ENCODE measurements at regions not wholly inside any gene's neighbourhood (a gene's known extent, or its start where the extent isn't known, plus 50 kb on each side); places are given as distances from the start of the nearest gene placed in this dataset.

DNA sequence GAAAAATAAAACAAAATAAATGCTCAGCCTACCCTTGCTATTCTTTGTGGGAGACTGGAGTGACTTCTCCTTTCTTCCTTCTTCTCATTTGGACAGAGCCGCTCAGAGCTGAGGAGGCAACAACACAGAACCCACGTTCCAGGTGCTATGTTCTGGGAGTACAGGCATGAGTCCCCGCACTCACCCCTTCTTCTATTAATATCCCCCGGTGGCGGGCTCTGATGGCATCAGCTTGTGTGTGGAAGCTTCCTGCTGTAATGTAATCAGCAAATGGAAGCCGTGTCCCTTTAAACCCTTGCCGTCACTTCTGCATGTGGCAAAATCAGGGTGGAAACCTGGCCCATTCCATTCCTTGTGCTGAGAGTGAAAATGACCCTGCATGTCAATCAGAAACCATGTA is 116.9 kb upstream of the ADARB2 start:
- Histone ChIP-seq H3K4me3 (no peak overlapping the region), H3K27me3 (ENCODE audit: insufficient read depth) (no peaks in the 10 kb centered on the region), H3K4me2 (no peak overlapping the region), H3F3A (replicated peaks; ENCODE audit: low read depth) (no peaks in the 10 kb centered on the region), H3K4me1 (ENCODE audit: insufficient read depth) (no peaks in the 10 kb centered on the region), H3K9me2 (ENCODE audit: insufficient read depth) (no peaks in the 10 kb centered on the region), H3K36me3 (ENCODE audit: insufficient read depth) (no peaks in the 10 kb centered on the region), H3K79me2 (replicated peaks; ENCODE audit: insufficient read depth) (no peaks in the 10 kb centered on the region), H4K20me1 (replicated peaks; ENCODE audit: insufficient read depth) (no peaks in the 10 kb centered on the region), H2AFZ (no peak overlapping the region), H3K27ac (ENCODE audit: low read depth) (no peak overlapping the region)
- Mint-ChIP-seq H3K9me3 (no peaks in the 10 kb centered on the region), H3K4me1 (no peaks in the 10 kb centered on the region), H3K36me3 (ENCODE audit: low read depth) (no peaks in the 10 kb centered on the region), H3K27me3 (ENCODE audit: insufficient read depth, low read depth, poor library complexity) (peaks cover 5% of the 10 kb centered on the region), H3K4me3 (no peak overlapping the region), H3K27ac (no peak overlapping the region)
- ATAC-seq (no peak), DNase-seq (ENCODE audit: low spot score) (no peak)
- TF ChIP-seq ZNF331 (CRISPR knock-in tag; IDR thresholded peaks at IDR 0.05; ENCODE audit: low read depth): no peak
- no peak for TF ChIP-seq POLR2AphosphoS5 (IDR thresholded peaks at IDR 0.05; ENCODE audit: low read depth)
- TF ChIP-seq, protein P1, sequence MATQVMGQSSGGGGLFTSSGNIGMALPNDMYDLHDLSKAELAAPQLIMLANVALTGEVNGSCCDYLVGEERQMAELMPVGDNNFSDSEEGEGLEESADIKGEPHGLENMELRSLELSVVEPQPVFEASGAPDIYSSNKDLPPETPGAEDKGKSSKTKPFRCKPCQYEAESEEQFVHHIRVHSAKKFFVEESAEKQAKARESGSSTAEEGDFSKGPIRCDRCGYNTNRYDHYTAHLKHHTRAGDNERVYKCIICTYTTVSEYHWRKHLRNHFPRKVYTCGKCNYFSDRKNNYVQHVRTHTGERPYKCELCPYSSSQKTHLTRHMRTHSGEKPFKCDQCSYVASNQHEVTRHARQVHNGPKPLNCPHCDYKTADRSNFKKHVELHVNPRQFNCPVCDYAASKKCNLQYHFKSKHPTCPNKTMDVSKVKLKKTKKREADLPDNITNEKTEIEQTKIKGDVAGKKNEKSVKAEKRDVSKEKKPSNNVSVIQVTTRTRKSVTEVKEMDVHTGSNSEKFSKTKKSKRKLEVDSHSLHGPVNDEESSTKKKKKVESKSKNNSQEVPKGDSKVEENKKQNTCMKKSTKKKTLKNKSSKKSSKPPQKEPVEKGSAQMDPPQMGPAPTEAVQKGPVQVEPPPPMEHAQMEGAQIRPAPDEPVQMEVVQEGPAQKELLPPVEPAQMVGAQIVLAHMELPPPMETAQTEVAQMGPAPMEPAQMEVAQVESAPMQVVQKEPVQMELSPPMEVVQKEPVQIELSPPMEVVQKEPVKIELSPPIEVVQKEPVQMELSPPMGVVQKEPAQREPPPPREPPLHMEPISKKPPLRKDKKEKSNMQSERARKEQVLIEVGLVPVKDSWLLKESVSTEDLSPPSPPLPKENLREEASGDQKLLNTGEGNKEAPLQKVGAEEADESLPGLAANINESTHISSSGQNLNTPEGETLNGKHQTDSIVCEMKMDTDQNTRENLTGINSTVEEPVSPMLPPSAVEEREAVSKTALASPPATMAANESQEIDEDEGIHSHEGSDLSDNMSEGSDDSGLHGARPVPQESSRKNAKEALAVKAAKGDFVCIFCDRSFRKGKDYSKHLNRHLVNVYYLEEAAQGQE (IDR thresholded peaks at IDR 0.05; ENCODE audit: unreplicated experiment): no peak

DNA sequence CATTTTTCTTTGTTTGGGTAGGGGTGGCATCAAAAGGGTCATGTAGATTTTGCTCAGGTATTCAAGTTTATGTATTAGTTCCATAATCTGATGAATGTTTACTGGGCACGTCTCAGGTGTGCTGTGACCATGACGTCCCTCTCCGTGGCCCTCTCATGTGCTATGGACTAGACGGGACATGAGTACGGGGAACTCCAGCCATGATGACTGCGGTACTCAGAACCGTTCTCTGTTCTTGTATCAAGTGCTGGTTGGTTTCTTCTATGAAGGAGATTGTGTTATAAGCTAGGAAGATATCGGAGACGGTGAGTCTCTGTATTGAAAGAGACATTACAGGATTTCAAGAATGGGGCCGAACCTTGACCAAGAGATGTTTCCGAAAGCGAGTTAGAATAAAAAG is 116.5 kb upstream of the ADARB2 start:
- no peak overlapping the region for H3K27ac Mint-ChIP-seq
- Histone ChIP-seq H3K27ac (ENCODE audit: low read depth) (no peak overlapping the region), H3K4me1 (ENCODE audit: insufficient read depth) (no peaks in the 10 kb centered on the region), H3K79me2 (replicated peaks; ENCODE audit: insufficient read depth) (no peaks in the 10 kb centered on the region), H3K4me2 (no peak overlapping the region), H3K4me3 (no peak overlapping the region), H3F3A (replicated peaks; ENCODE audit: low read depth) (no peaks in the 10 kb centered on the region), H3K27me3 (ENCODE audit: insufficient read depth) (no peaks in the 10 kb centered on the region), H2AFZ (no peak overlapping the region), H4K20me1 (replicated peaks; ENCODE audit: insufficient read depth) (no peaks in the 10 kb centered on the region), H3K9me2 (ENCODE audit: insufficient read depth) (no peaks in the 10 kb centered on the region), H3K36me3 (ENCODE audit: insufficient read depth) (no peaks in the 10 kb centered on the region)
- no peaks in the 10 kb centered on the region for H3K9me3 Mint-ChIP-seq
- H3K4me3 Mint-ChIP-seq: no peak overlapping the region
- peaks cover under 1% of the 10 kb centered on the region for H3K27me3 Mint-ChIP-seq (ENCODE audit: insufficient read depth, low read depth, poor library complexity)
- ATAC-seq (no peak), DNase-seq (ENCODE audit: low spot score) (no peak)
- no peaks in the 10 kb centered on the region for H3K36me3 Mint-ChIP-seq (ENCODE audit: low read depth)
- H3K4me1 Mint-ChIP-seq: no peaks in the 10 kb centered on the region
- TF ChIP-seq CREB1 (CRISPR knock-in tag; IDR thresholded peaks at IDR 0.05; ENCODE audit: low read depth) (no peak), EZH2phosphoT487 (IDR thresholded peaks at IDR 0.05; ENCODE audit: unreplicated experiment) (no peak), EZH2 (IDR thresholded peaks at IDR 0.05; ENCODE audit: low read depth, unreplicated experiment) (no peak), JUNB (IDR thresholded peaks at IDR 0.05; ENCODE audit: unreplicated experiment) (no peak), STAT1 (IDR thresholded peaks at IDR 0.05; ENCODE audit: unreplicated experiment) (no peak), ZNF331 (CRISPR knock-in tag; IDR thresholded peaks at IDR 0.05; ENCODE audit: low read depth) (no peak)
- TF ChIP-seq, protein P2, sequence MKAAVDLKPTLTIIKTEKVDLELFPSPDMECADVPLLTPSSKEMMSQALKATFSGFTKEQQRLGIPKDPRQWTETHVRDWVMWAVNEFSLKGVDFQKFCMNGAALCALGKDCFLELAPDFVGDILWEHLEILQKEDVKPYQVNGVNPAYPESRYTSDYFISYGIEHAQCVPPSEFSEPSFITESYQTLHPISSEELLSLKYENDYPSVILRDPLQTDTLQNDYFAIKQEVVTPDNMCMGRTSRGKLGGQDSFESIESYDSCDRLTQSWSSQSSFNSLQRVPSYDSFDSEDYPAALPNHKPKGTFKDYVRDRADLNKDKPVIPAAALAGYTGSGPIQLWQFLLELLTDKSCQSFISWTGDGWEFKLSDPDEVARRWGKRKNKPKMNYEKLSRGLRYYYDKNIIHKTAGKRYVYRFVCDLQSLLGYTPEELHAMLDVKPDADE (IDR thresholded peaks at IDR 0.05): no peak
- TF ChIP-seq, protein P3, sequence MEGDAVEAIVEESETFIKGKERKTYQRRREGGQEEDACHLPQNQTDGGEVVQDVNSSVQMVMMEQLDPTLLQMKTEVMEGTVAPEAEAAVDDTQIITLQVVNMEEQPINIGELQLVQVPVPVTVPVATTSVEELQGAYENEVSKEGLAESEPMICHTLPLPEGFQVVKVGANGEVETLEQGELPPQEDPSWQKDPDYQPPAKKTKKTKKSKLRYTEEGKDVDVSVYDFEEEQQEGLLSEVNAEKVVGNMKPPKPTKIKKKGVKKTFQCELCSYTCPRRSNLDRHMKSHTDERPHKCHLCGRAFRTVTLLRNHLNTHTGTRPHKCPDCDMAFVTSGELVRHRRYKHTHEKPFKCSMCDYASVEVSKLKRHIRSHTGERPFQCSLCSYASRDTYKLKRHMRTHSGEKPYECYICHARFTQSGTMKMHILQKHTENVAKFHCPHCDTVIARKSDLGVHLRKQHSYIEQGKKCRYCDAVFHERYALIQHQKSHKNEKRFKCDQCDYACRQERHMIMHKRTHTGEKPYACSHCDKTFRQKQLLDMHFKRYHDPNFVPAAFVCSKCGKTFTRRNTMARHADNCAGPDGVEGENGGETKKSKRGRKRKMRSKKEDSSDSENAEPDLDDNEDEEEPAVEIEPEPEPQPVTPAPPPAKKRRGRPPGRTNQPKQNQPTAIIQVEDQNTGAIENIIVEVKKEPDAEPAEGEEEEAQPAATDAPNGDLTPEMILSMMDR (conservative IDR thresholded peaks at IDR 0.05; ENCODE audit: low read depth in 2 of 2): no peak
